ENCODE measurements at regions not wholly inside any gene's neighbourhood (a gene's known extent, or its start where the extent isn't known, plus 50 kb on each side); places are given as distances from the start of the nearest gene placed in this dataset.

- H3K27ac ChIP-seq (ENCODE audit: insufficient read depth, low read depth, low read length), result no peak overlapping the region
- POLR2A ChIA-PET, result no interaction called here
- dilution Hi-C loops (cut with MboI; ENCODE audit: extremely low pct_ligation_motif_present, low sequenced_read_pairs), result no loop called here
Observed at GRCh38 chr4:175905925-175906324, 93.9 kb upstream of the GPM6A start.

GRCh38 chr4:175906384-175906783 lies 94.3 kb upstream of the GPM6A start:
- dilution Hi-C loops (cut with MboI; ENCODE audit: extremely low pct_ligation_motif_present, low sequenced_read_pairs), result no loop called here
- H3K9ac ChIP-seq (replicated peaks; ENCODE audit: extremely low read depth, insufficient read depth, low read length), result no peak overlapping the region
- H3K4me1 ChIP-seq (ENCODE audit: control insufficient read depth, extremely low read depth, insufficient read depth, low read length), result no peaks in the 10 kb centered on the region
- intact Hi-C loops (cut with micrococcal nuclease), result no loop called here
- H3K36me3 ChIP-seq (ENCODE audit: control insufficient read depth in 2 of 2, extremely low read depth in 1 of 2, insufficient read depth in 2 of 2, low read length in 2 of 2), result no peaks in the 10 kb centered on the region
- H3K4me3 ChIP-seq (replicated peaks in 1 of 3; ENCODE audit: insufficient read depth in 1 of 3, low read depth in 1 of 3, low read length in 3 of 3), result no peak overlapping the region
- no peaks in the 10 kb centered on the region for H3K9me3 ChIP-seq (replicated peaks; ENCODE audit: control insufficient read depth, insufficient read depth, low read length)
- no peaks in the 10 kb centered on the region for H3K79me2 ChIP-seq (ENCODE audit: control insufficient read depth, insufficient read depth, low read length)
- no peaks in the 10 kb centered on the region for H3K9me1 ChIP-seq (replicated peaks; ENCODE audit: control insufficient read depth, extremely low read depth, insufficient read depth, low read length)
- BruUV-seq (replicated peaks), result no TSS peak
- H3K4me2 ChIP-seq (ENCODE audit: insufficient read depth, low read length), result no peak overlapping the region
- ChIA-PET CTCF (no interaction called here), POLR2A (no interaction called here)
- FAIRE-seq, result no peak
- no peak for DNase-seq (ENCODE audit: low read depth, low spot score)
- TF ChIP-seq JUN (IDR thresholded peaks at IDR 0.05; ENCODE audit: borderline replicate concordance, insufficient read depth, insufficient read length, low read depth) (no peak), CTCF (IDR thresholded peaks at IDR 0.05; ENCODE audit: extremely low read depth in 1 of 2, insufficient read depth in 1 of 2, low read depth in 1 of 2, low read length in 2 of 2) (no peak), EZH2 (IDR thresholded peaks at IDR 0.05; ENCODE audit: borderline replicate concordance, low read depth, low read length, severe bottlenecking) (no peak), FOS (IDR thresholded peaks at IDR 0.05; ENCODE audit: borderline replicate concordance, insufficient read depth, low read length) (no peak), MAX (IDR thresholded peaks at IDR 0.05; ENCODE audit: insufficient read depth, insufficient read length) (no peak), GATA2 (IDR thresholded peaks at IDR 0.05; ENCODE audit: insufficient read depth, insufficient read length, low read depth, low read length) (no peak), POLR2A (IDR thresholded peaks at IDR 0.05; ENCODE audit: low read depth, low read length) (no peak), MYC (IDR thresholded peaks at IDR 0.05; ENCODE audit: low read depth, low read length) (no peak), POLR2AphosphoS5 (IDR thresholded peaks at IDR 0.05; ENCODE audit: insufficient read depth, low read depth, low read length) (no peak)
- no peaks in the 10 kb centered on the region for H4K20me1 ChIP-seq (replicated peaks; ENCODE audit: control insufficient read depth, extremely low read depth, insufficient read depth, low read length)
- H2AFZ ChIP-seq (ENCODE audit: low read depth, low read length), result no peak overlapping the region
- no peak overlapping the region for H3K27ac ChIP-seq (ENCODE audit: insufficient read depth, low read depth, low read length)
- H3K27me3 ChIP-seq (ENCODE audit: control insufficient read depth in 2 of 2, insufficient read depth in 2 of 2, low read length in 2 of 2), result no peaks in the 10 kb centered on the region

More at GRCh38 chr4:175905925-175906324, 93.9 kb upstream of the GPM6A start:
- no peaks in the 10 kb centered on the region for H3K9me3 ChIP-seq (replicated peaks; ENCODE audit: control insufficient read depth, insufficient read depth, low read length)
- no peaks in the 10 kb centered on the region for H3K79me2 ChIP-seq (ENCODE audit: control insufficient read depth, insufficient read depth, low read length)
- FAIRE-seq (no peak), DNase-seq (ENCODE audit: low read depth, low spot score) (no peak)
- CTCF ChIA-PET, result no interaction called here
- H2AFZ ChIP-seq (ENCODE audit: low read depth, low read length), result no peak overlapping the region
- H3K4me1 ChIP-seq (ENCODE audit: control insufficient read depth, extremely low read depth, insufficient read depth, low read length), result no peaks in the 10 kb centered on the region
- no peaks in the 10 kb centered on the region for H4K20me1 ChIP-seq (replicated peaks; ENCODE audit: control insufficient read depth, extremely low read depth, insufficient read depth, low read length)
- no TSS peak for BruUV-seq (replicated peaks)
- no peaks in the 10 kb centered on the region for H3K27me3 ChIP-seq (ENCODE audit: control insufficient read depth in 2 of 2, insufficient read depth in 2 of 2, low read length in 2 of 2)
- TF ChIP-seq EZH2 (IDR thresholded peaks at IDR 0.05; ENCODE audit: borderline replicate concordance, low read depth, low read length, severe bottlenecking) (no peak), POLR2AphosphoS5 (IDR thresholded peaks at IDR 0.05; ENCODE audit: insufficient read depth, low read depth, low read length) (no peak)
- no peaks in the 10 kb centered on the region for H3K36me3 ChIP-seq (ENCODE audit: control insufficient read depth in 2 of 2, extremely low read depth in 1 of 2, insufficient read depth in 2 of 2, low read length in 2 of 2)
- H3K9me1 ChIP-seq (replicated peaks; ENCODE audit: control insufficient read depth, extremely low read depth, insufficient read depth, low read length), result no peaks in the 10 kb centered on the region
- H3K9ac ChIP-seq (replicated peaks; ENCODE audit: extremely low read depth, insufficient read depth, low read length), result no peak overlapping the region
- H3K4me2 ChIP-seq (ENCODE audit: insufficient read depth, low read length), result no peak overlapping the region
- H3K4me3 ChIP-seq (replicated peaks in 1 of 3; ENCODE audit: insufficient read depth in 1 of 3, low read depth in 1 of 3, low read length in 3 of 3), result no peak overlapping the region
- intact Hi-C loops (cut with micrococcal nuclease), result no loop called here
